GM23338 (cell line): ENCODE measurements at regions not wholly inside any gene's neighbourhood (a gene's known extent, or its start where the extent isn't known, plus 50 kb on each side); places are given as distances from the start of the nearest gene placed in this dataset.
"Not testable (repeated sequence)": the region's sequence is repeated elsewhere in the genome, so short reads cannot be mapped to it uniquely, and the experiment has no call there.

Experiments used
- ATAC-seq: fragments of 200-7000 bp; cut with Tn5 transposase; 3 replicates; pipeline ENCODE4 v1.9.1; 2020
- DNase-seq: peaks from one replicate; pipeline ENCODE4 v3.0.0-alpha.2; 2015; ENCODE audit warnings: low spot score
- H2AFZ ChIP-seq: fragments of 200-600 bp; sonication (generic); 2 replicates; pipeline ENCODE4 v1.8.0; 2016; ENCODE audit warnings: antibody characterized with exemption, mild to moderate bottlenecking, moderate library complexity
- H3F3A ChIP-seq: fragments of 200-600 bp; sonication (generic); replicated peaks from 2 replicates; pipeline ENCODE4 v1.8.0; 2017; ENCODE audit warnings: antibody characterized with exemption, mixed run types, low read depth
- H3K27ac ChIP-seq: fragments of 200-600 bp; sonication (generic); 2 replicates; pipeline ENCODE4 v1.6.1; 2016; ENCODE audit warnings: low read depth
- H3K27me3 ChIP-seq: fragments of 200-600 bp; sonication (generic); 2 replicates; pipeline ENCODE4 v1.8.0; 2016; ENCODE audit warnings: mild to moderate bottlenecking, mixed run types, moderate library complexity; ENCODE audit not compliant: insufficient read depth
- H3K36me3 ChIP-seq: fragments of 200-600 bp; sonication (generic); 2 replicates; pipeline ENCODE4 v1.8.0; 2016; ENCODE audit warnings: mild to moderate bottlenecking; ENCODE audit not compliant: insufficient read depth
- H3K4me1 ChIP-seq: fragments of 200-600 bp; sonication (generic); 2 replicates; pipeline ENCODE4 v1.8.0; 2016; ENCODE audit warnings: mild to moderate bottlenecking, moderate library complexity; ENCODE audit not compliant: insufficient read depth
- H3K4me2 ChIP-seq: fragments of 200-600 bp; sonication (generic); 2 replicates; pipeline ENCODE4 v1.7.1; 2017; ENCODE audit warnings: mixed run types
- H3K4me3 ChIP-seq: fragments of 200-600 bp; sonication (generic); 2 replicates; pipeline ENCODE4 v1.6.1; 2016; ENCODE audit warnings: mixed run types
- H3K79me2 ChIP-seq: fragments of 200-600 bp; sonication (generic); replicated peaks from 2 replicates; pipeline ENCODE4 v1.8.0; 2017; ENCODE audit warnings: mild to moderate bottlenecking; ENCODE audit not compliant: insufficient read depth
- H3K9me2 ChIP-seq: fragments of 200-600 bp; sonication (generic); 2 replicates; pipeline ENCODE4 v1.8.0; 2017; ENCODE audit not compliant: insufficient read depth
- H4K20me1 ChIP-seq: fragments of 200-600 bp; sonication (generic); replicated peaks from 2 replicates; pipeline ENCODE4 v1.8.0; 2017; ENCODE audit warnings: mild to moderate bottlenecking; ENCODE audit not compliant: insufficient read depth
- H3K27ac Mint-ChIP-seq: 2 replicates; pipeline ENCODE4 v1.8.0; 2020; ENCODE audit warnings: inconsistent platforms, mild to moderate bottlenecking, moderate library complexity, mixed read lengths
- H3K27me3 Mint-ChIP-seq: 3 replicates; pipeline ENCODE4 v1.8.0; 2022; ENCODE audit warnings: low read depth, mild to moderate bottlenecking, moderate library complexity, mixed read lengths, inconsistent platforms; ENCODE audit not compliant: insufficient read depth, poor library complexity
- H3K36me3 Mint-ChIP-seq: 3 replicates; pipeline ENCODE4 v1.8.0; 2021; ENCODE audit warnings: low read depth, mild to moderate bottlenecking, inconsistent platforms, moderate library complexity, mixed read lengths
- H3K4me1 Mint-ChIP-seq: 3 replicates; pipeline ENCODE4 v1.8.0; 2020; ENCODE audit warnings: mild to moderate bottlenecking, inconsistent platforms, mixed read lengths
- H3K4me3 Mint-ChIP-seq: 3 replicates; pipeline ENCODE4 v1.8.0; 2021; ENCODE audit warnings: moderate library complexity, mild to moderate bottlenecking, inconsistent platforms, mixed read lengths
- H3K9me3 Mint-ChIP-seq: 3 replicates; pipeline ENCODE4 v1.8.0; 2020; ENCODE audit warnings: moderate library complexity, mild to moderate bottlenecking, inconsistent platforms, mixed read lengths
- CREB1 ChIP-seq: fragments of 250-450 bp; sonication (Bioruptor Pico); IDR thresholded peaks from 2 replicates; pipeline ENCODE4 v1.5.0; 2020; ENCODE audit warnings: low read depth, mild to moderate bottlenecking, moderate library complexity
- ETS1 ChIP-seq: IDR thresholded peaks from 2 replicates; pipeline ENCODE4 v1.6.1; 2016; ENCODE audit warnings: antibody characterized with exemption

- H3K27me3 Mint-ChIP-seq, H3K36me3 Mint-ChIP-seq, H3K9me2 ChIP-seq, H3K36me3 ChIP-seq, H2AFZ ChIP-seq, H4K20me1 ChIP-seq, H3F3A ChIP-seq, H3K27ac Mint-ChIP-seq, H3K79me2 ChIP-seq, H3K27ac ChIP-seq, H3K9me3 Mint-ChIP-seq, H3K27me3 ChIP-seq, H3K4me1 ChIP-seq, H3K4me1 Mint-ChIP-seq: not testable (repeated sequence)
- H3K4me3 Mint-ChIP-seq: peak overlapping the region; percentile 92
- Histone ChIP-seq H3K4me2 (peak overlapping the region; percentile 82), H3K4me3 (peak overlapping the region; percentile 59)
- peak; percentile 95 for DNase-seq
- ATAC-seq: peak; percentile 99
- peak; percentile 59 for TF ChIP-seq ETS1
- peak; percentile 71 for TF ChIP-seq CREB1 (CRISPR knock-in tag)
These were observed 720.0 kb upstream of the DEFB115 start for GRCh38 chr20:30537459-30537858.

- H3K27me3 Mint-ChIP-seq, ATAC-seq, H4K20me1 ChIP-seq, DNase-seq, H3K79me2 ChIP-seq, H3K4me3 ChIP-seq, H3K27ac Mint-ChIP-seq, H3K27me3 ChIP-seq, H3F3A ChIP-seq, H3K4me3 Mint-ChIP-seq, H3K4me2 ChIP-seq, H3K27ac ChIP-seq, H3K36me3 Mint-ChIP-seq, H2AFZ ChIP-seq, H3K4me1 ChIP-seq, H3K4me1 Mint-ChIP-seq, H3K9me2 ChIP-seq, H3K36me3 ChIP-seq, H3K9me3 Mint-ChIP-seq: not testable (repeated sequence)
These were observed 717.0 kb upstream of the DEFB115 start for GRCh38 chr20:30540330-30541069.

- H3K79me2 ChIP-seq, DNase-seq, H3K9me2 ChIP-seq, H3K27ac ChIP-seq, H3K4me1 ChIP-seq, H3K27ac Mint-ChIP-seq, H3K36me3 Mint-ChIP-seq, H2AFZ ChIP-seq, H3K27me3 Mint-ChIP-seq, H3K36me3 ChIP-seq, H3F3A ChIP-seq, ATAC-seq, H3K4me3 ChIP-seq, H3K9me3 Mint-ChIP-seq, H3K4me2 ChIP-seq, H3K4me1 Mint-ChIP-seq, H3K4me3 Mint-ChIP-seq, H4K20me1 ChIP-seq, H3K27me3 ChIP-seq: not testable (repeated sequence)
These were observed 706.2 kb upstream of the DEFB115 start for GRCh38 chr20:30551236-30551635.

GRCh38 chr20:30556797-30557196 lies 700.7 kb upstream of the DEFB115 start:
- not testable (repeated sequence) for H3F3A ChIP-seq, H3K4me1 Mint-ChIP-seq, H3K4me3 Mint-ChIP-seq, H3K4me3 ChIP-seq, H3K27ac Mint-ChIP-seq, H3K9me2 ChIP-seq, H3K27ac ChIP-seq, DNase-seq, ATAC-seq, H3K9me3 Mint-ChIP-seq, H3K79me2 ChIP-seq, H3K4me1 ChIP-seq, H3K27me3 ChIP-seq, H4K20me1 ChIP-seq, H3K4me2 ChIP-seq, H2AFZ ChIP-seq, H3K27me3 Mint-ChIP-seq, H3K36me3 Mint-ChIP-seq, H3K36me3 ChIP-seq

- H3K27me3 Mint-ChIP-seq, H3K27me3 ChIP-seq, H3K27ac Mint-ChIP-seq, H3K9me2 ChIP-seq, H3K4me3 ChIP-seq, H3K4me3 Mint-ChIP-seq, H3K4me2 ChIP-seq, H3K9me3 Mint-ChIP-seq, H4K20me1 ChIP-seq, H3K36me3 Mint-ChIP-seq, H2AFZ ChIP-seq, ATAC-seq, H3K36me3 ChIP-seq, H3F3A ChIP-seq, H3K27ac ChIP-seq, H3K79me2 ChIP-seq, H3K4me1 ChIP-seq: not testable (repeated sequence)
- peaks cover 15% of the 10 kb centered on the region for H3K4me1 Mint-ChIP-seq
- peak; percentile 3 for DNase-seq
These were observed 692.4 kb upstream of the DEFB115 start for GRCh38 chr20:30565086-30565485.

- H3K27ac ChIP-seq, H2AFZ ChIP-seq, H3K36me3 Mint-ChIP-seq, H3K9me3 Mint-ChIP-seq, H3K79me2 ChIP-seq, H3K9me2 ChIP-seq, H4K20me1 ChIP-seq, H3F3A ChIP-seq, H3K27me3 Mint-ChIP-seq, H3K4me3 ChIP-seq, H3K4me3 Mint-ChIP-seq, H3K27ac Mint-ChIP-seq, DNase-seq, H3K4me2 ChIP-seq, H3K36me3 ChIP-seq, H3K27me3 ChIP-seq: not testable (repeated sequence)
- peak; percentile 40; the same call in 1 of the 3 replicates for ATAC-seq
- peaks cover 18% of the 10 kb centered on the region for H3K4me1 ChIP-seq
- H3K4me1 Mint-ChIP-seq: peaks cover 24% of the 10 kb centered on the region
These were observed 687.6 kb upstream of the DEFB115 start for GRCh38 chr20:30569867-30570266.
